GM23338 (cell line): ENCODE measurements at regions not wholly inside any gene's neighbourhood (a gene's known extent, or its start where the extent isn't known, plus 50 kb on each side); places are given as distances from the start of the nearest gene placed in this dataset.
"Not testable (repeated sequence)": the region's sequence is repeated elsewhere in the genome, so short reads cannot be mapped to it uniquely, and the experiment has no call there.

Source experiments
- ATAC-seq: fragments of 200-7000 bp; cut with Tn5 transposase; 3 replicates; pipeline ENCODE4 v1.9.1; 2020
- DNase-seq: peaks from one replicate; pipeline ENCODE4 v3.0.0-alpha.2; 2015; ENCODE audit warnings: low spot score
- H2AFZ ChIP-seq: fragments of 200-600 bp; sonication (generic); 2 replicates; pipeline ENCODE4 v1.8.0; 2016; ENCODE audit warnings: antibody characterized with exemption, mild to moderate bottlenecking, moderate library complexity
- H3F3A ChIP-seq: fragments of 200-600 bp; sonication (generic); replicated peaks from 2 replicates; pipeline ENCODE4 v1.8.0; 2017; ENCODE audit warnings: antibody characterized with exemption, mixed run types, low read depth
- H3K27ac ChIP-seq: fragments of 200-600 bp; sonication (generic); 2 replicates; pipeline ENCODE4 v1.6.1; 2016; ENCODE audit warnings: low read depth
- H3K27me3 ChIP-seq: fragments of 200-600 bp; sonication (generic); 2 replicates; pipeline ENCODE4 v1.8.0; 2016; ENCODE audit warnings: mild to moderate bottlenecking, mixed run types, moderate library complexity; ENCODE audit not compliant: insufficient read depth
- H3K36me3 ChIP-seq: fragments of 200-600 bp; sonication (generic); 2 replicates; pipeline ENCODE4 v1.8.0; 2016; ENCODE audit warnings: mild to moderate bottlenecking; ENCODE audit not compliant: insufficient read depth
- H3K4me1 ChIP-seq: fragments of 200-600 bp; sonication (generic); 2 replicates; pipeline ENCODE4 v1.8.0; 2016; ENCODE audit warnings: mild to moderate bottlenecking, moderate library complexity; ENCODE audit not compliant: insufficient read depth
- H3K4me2 ChIP-seq: fragments of 200-600 bp; sonication (generic); 2 replicates; pipeline ENCODE4 v1.7.1; 2017; ENCODE audit warnings: mixed run types
- H3K4me3 ChIP-seq: fragments of 200-600 bp; sonication (generic); 2 replicates; pipeline ENCODE4 v1.6.1; 2016; ENCODE audit warnings: mixed run types
- H3K79me2 ChIP-seq: fragments of 200-600 bp; sonication (generic); replicated peaks from 2 replicates; pipeline ENCODE4 v1.8.0; 2017; ENCODE audit warnings: mild to moderate bottlenecking; ENCODE audit not compliant: insufficient read depth
- H3K9me2 ChIP-seq: fragments of 200-600 bp; sonication (generic); 2 replicates; pipeline ENCODE4 v1.8.0; 2017; ENCODE audit not compliant: insufficient read depth
- H4K20me1 ChIP-seq: fragments of 200-600 bp; sonication (generic); replicated peaks from 2 replicates; pipeline ENCODE4 v1.8.0; 2017; ENCODE audit warnings: mild to moderate bottlenecking; ENCODE audit not compliant: insufficient read depth
- H3K27ac Mint-ChIP-seq: 2 replicates; pipeline ENCODE4 v1.8.0; 2020; ENCODE audit warnings: inconsistent platforms, mild to moderate bottlenecking, moderate library complexity, mixed read lengths
- H3K27me3 Mint-ChIP-seq: 3 replicates; pipeline ENCODE4 v1.8.0; 2022; ENCODE audit warnings: low read depth, mild to moderate bottlenecking, moderate library complexity, mixed read lengths, inconsistent platforms; ENCODE audit not compliant: insufficient read depth, poor library complexity
- H3K36me3 Mint-ChIP-seq: 3 replicates; pipeline ENCODE4 v1.8.0; 2021; ENCODE audit warnings: low read depth, mild to moderate bottlenecking, inconsistent platforms, moderate library complexity, mixed read lengths
- H3K4me1 Mint-ChIP-seq: 3 replicates; pipeline ENCODE4 v1.8.0; 2020; ENCODE audit warnings: mild to moderate bottlenecking, inconsistent platforms, mixed read lengths
- H3K4me3 Mint-ChIP-seq: 3 replicates; pipeline ENCODE4 v1.8.0; 2021; ENCODE audit warnings: moderate library complexity, mild to moderate bottlenecking, inconsistent platforms, mixed read lengths
- H3K9me3 Mint-ChIP-seq: 3 replicates; pipeline ENCODE4 v1.8.0; 2020; ENCODE audit warnings: moderate library complexity, mild to moderate bottlenecking, inconsistent platforms, mixed read lengths
- ETS1 ChIP-seq: IDR thresholded peaks from 2 replicates; pipeline ENCODE4 v1.6.1; 2016; ENCODE audit warnings: antibody characterized with exemption
- EZH2 ChIP-seq: fragments of 200-600 bp; sonication (generic); IDR thresholded peaks from one replicate; pipeline ENCODE4 v1.8.0; 2017; ENCODE audit warnings: antibody characterized with exemption, mild to moderate bottlenecking, low read depth; ENCODE audit not compliant: unreplicated experiment
- POLR2AphosphoS5 ChIP-seq: IDR thresholded peaks from 2 replicates; pipeline ENCODE4 v1.6.1; 2016; ENCODE audit warnings: antibody characterized with exemption, low read depth
- ZNF462 ChIP-seq: fragments of 250-450 bp; sonication (Bioruptor Pico); IDR thresholded peaks from 2 replicates; pipeline ENCODE4 v1.5.0; 2020; ENCODE audit warnings: mild to moderate bottlenecking, moderate library complexity

GRCh38 chr3:18982920-18983319, 165.4 kb upstream of the KCNH8 start (continued):
- no peak for TF ChIP-seq ZNF462
- no peak for TF ChIP-seq POLR2AphosphoS5
- TF ChIP-seq ETS1, result no peak
- TF ChIP-seq EZH2, result no peak

GRCh38 chr3:18976102-18976501, 172.2 kb upstream of the KCNH8 start:
- Mint-ChIP-seq H3K36me3 (peaks cover 15% of the 10 kb centered on the region), H3K4me3 (peak overlapping the region; percentile 32; the same call in 1 of the 3 replicates), H3K9me3 (peaks cover 16% of the 10 kb centered on the region)
- H3K4me3 ChIP-seq, H4K20me1 ChIP-seq, H3K27ac ChIP-seq, H3K27ac Mint-ChIP-seq, ATAC-seq, H3K27me3 Mint-ChIP-seq, H3K27me3 ChIP-seq, H3K4me2 ChIP-seq, H3K36me3 ChIP-seq, H3K9me2 ChIP-seq, H3K4me1 Mint-ChIP-seq, H3K79me2 ChIP-seq, H3K4me1 ChIP-seq, H3F3A ChIP-seq, DNase-seq, H2AFZ ChIP-seq: not testable (repeated sequence)
